ENCODE measurements at regions not wholly inside any gene's neighbourhood (a gene's known extent, or its start where the extent isn't known, plus 50 kb on each side); places are given as distances from the start of the nearest gene placed in this dataset.

DNA sequence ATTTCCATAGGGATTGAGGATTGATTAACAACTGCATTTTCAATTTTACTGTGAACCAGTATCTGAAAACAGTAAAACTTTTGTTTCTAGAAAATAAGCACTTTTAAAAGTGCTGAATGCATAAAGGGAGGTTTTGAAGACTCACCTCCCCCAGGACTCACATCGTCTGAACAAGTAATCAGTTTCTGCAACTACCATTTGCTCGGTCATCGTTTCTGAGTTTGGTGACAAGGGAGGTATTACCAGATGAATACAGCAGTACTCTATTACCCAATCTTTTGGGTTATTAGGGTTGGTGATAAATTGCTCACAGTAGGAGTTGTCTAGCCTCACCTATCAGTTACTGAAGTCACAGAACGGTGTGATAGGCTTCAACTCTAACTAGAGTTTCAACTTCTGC, 234.5 kb upstream of the FN1 start:
- TF ChIP-seq POLR2AphosphoS5 (IDR thresholded peaks at IDR 0.05; ENCODE audit: low read depth), result no peak
- TF ChIP-seq GABPA (IDR thresholded peaks at IDR 0.05; ENCODE audit: low read depth), result no peak

Measured in HL-60 (cell line).